ENCODE measurements at regions not wholly inside any gene's neighbourhood (a gene's known extent, or its start where the extent isn't known, plus 50 kb on each side); places are given as distances from the start of the nearest gene placed in this dataset.

- DNase-seq: no peak
Measured at GRCh38 chr4:1492651-1493539, 86.7 kb upstream of the NKX1-1 start.

- DNase-seq: no peak
Measured at GRCh38 chr4:1492142-1492457, 85.9 kb upstream of the NKX1-1 start.

GRCh38 chr4:1491328-1492141 lies 85.3 kb upstream of the NKX1-1 start:
- no peak for DNase-seq

- no peak for DNase-seq
Measured at GRCh38 chr4:1490654-1491327, 84.5 kb upstream of the NKX1-1 start.

- no peak for DNase-seq
Measured at GRCh38 chr4:1490011-1490653, 83.9 kb upstream of the NKX1-1 start.

GRCh38 chr4:1489639-1489995 lies 83.4 kb upstream of the NKX1-1 start:
- DNase-seq: no peak

GRCh38 chr4:1488831-1489638 lies 82.8 kb upstream of the NKX1-1 start:
- DNase-seq: no peak

- no peak for DNase-seq
Measured at GRCh38 chr4:1488357-1488756, 82.1 kb upstream of the NKX1-1 start.

GRCh38 chr4:1487761-1488160 lies 81.5 kb upstream of the NKX1-1 start:
- DNase-seq: no peak

- DNase-seq: no peak
Measured at GRCh38 chr4:1487106-1487505, 80.9 kb upstream of the NKX1-1 start.

GRCh38 chr4:1485280-1485679 lies 79.0 kb upstream of the NKX1-1 start:
- no peak for DNase-seq

GRCh38 chr4:1480720-1481119 lies 74.5 kb upstream of the NKX1-1 start:
- no peak for DNase-seq

- DNase-seq: no peak
Measured at GRCh38 chr4:1479454-1479853, 73.2 kb upstream of the NKX1-1 start.

GRCh38 chr4:1478766-1479355 lies 72.6 kb upstream of the NKX1-1 start:
- no peak for DNase-seq

GRCh38 chr4:1477045-1477840 lies 71.0 kb upstream of the NKX1-1 start:
- DNase-seq: no peak

- DNase-seq: no peak
Measured at GRCh38 chr4:1476140-1476513, 69.9 kb upstream of the NKX1-1 start.

- no peak for DNase-seq
Measured at GRCh38 chr4:1475277-1476139, 69.3 kb upstream of the NKX1-1 start.

GRCh38 chr4:1474126-1475090 lies 68.2 kb upstream of the NKX1-1 start:
- no peak for DNase-seq

- DNase-seq: no peak
Measured at GRCh38 chr4:1473718-1474117, 67.5 kb upstream of the NKX1-1 start.
